Activated CD8-positive, alpha-beta memory T cell treated with anti-CD3 and anti-CD28 coated beads, Interleukin-2, amount 50 U/mL, for 4 hours (primary cell): ENCODE measurements at regions not wholly inside any gene's neighbourhood (a gene's known extent, or its start where the extent isn't known, plus 50 kb on each side); places are given as distances from the start of the nearest gene placed in this dataset.

Experiments used
- DNase-seq: peaks from one replicate; pipeline ENCODE4 v3.0.0-alpha.2; 2020

DNA sequence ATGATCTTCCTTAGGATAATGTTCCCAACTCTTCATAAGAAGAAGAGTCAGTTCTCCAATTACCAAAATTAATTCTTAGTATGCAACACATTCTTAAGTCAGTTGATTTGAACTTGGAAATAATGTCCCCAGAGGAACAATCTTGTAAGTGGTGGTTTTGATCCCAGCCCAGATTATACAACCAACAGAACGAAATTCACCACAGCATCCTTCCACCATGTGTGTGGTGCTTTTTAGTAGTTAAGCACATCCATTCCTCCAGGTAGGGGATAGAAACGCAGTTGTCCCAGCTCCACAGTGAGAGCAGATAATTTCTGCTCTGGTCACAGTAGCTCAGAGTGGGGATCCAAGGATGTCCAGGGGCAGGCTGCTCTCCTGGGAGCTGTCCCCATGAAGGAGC is 161.7 kb upstream of the SLC39A10 start:
- no peak for DNase-seq

DNA sequence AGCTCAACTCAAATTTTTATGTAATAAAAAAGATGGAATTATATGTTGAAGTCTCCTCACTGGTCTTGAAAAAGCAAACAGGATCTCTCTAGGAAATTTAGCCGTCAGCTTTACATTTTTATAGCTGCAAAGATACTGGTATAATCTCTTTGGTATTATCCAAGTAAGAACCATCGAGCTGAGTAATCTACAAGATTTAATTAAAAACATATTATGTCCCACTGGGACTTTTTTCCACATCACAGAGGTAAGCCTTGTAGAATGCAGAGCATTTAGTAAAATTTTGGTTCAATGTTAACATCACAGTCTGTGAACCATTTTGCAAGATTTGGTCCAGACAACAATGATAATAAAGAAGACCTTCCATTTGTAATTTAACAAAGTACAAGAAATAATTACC is 162.6 kb upstream of the SLC39A10 start:
- no peak for DNase-seq

DNA sequence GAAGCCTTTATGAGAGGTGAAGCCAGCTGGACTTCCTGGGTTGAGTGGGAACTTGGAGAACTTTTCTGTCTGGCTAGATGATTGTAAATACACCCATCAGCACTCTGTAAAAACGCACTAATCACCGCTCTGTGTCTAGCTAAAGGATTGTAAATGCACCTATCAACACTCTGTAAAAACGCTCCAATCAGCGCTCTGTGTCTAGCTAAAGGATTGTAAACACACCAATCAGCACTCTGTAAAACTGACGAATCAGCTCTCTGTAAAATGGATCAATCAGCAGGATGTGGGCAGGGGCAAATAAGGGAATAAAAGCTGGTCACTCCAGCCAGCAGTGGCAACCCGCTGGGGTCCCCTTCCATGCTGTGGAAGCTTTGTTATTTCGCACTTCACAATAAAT is 163.6 kb upstream of the SLC39A10 start:
- DNase-seq, result no peak

DNA sequence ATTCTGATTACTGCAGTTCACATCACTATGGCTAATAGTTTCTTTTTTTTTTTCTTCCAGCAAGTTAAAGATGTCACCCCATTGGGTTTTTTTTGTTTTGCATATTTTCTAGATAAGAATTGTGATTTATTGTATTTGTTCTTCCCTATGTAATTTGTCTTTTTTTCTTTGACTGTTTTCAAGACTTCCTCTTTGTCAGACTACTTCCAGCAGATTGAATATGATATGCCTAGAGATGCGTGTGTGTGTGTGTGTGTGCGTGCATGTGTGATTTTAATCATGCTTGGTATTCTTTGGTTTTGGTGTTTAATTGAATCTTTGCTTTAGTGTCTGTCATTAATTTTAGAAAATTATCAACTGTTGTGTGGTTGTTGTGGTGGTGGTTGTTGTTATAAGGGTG is 166.7 kb upstream of the SLC39A10 start:
- DNase-seq, result no peak

DNA sequence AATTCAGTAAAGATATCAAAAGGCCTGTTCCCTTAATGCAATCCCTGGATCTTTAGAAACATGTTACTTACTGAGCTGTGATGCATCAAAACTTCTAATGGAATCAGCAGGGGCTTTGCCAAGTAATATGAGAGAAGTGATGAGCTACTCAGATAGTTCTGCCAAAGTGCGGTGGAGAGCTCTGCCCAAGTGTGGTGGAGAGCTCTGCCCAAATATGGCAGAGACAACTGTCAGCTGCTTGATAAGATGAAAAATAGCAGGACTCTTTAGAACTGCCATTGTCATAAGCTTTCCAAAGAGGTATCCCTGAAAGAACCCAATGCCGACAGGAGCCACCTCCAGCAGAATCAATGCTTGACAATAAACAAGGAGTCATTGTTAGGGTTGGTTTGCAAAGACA is 167.9 kb upstream of the SLC39A10 start:
- DNase-seq, result no peak

DNA sequence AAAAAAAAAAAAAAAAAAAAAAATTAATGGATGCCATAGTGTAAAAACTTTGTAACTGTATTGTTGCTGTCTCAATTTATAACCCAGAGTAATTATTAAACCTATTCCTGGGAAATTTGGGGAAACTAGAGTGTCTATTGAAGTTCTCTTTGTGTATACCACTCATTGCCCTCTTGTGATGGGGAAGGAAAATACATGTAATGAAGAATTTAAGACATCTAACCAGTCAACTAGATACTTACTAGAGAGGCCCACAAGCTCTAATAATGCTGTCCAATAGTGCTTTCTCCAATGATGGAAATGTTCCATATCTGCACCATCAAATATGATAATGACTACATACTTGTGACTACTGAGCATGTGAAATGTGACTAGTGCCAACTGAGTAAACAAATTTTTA is 168.5 kb upstream of the SLC39A10 start:
- DNase-seq, result no peak

DNA sequence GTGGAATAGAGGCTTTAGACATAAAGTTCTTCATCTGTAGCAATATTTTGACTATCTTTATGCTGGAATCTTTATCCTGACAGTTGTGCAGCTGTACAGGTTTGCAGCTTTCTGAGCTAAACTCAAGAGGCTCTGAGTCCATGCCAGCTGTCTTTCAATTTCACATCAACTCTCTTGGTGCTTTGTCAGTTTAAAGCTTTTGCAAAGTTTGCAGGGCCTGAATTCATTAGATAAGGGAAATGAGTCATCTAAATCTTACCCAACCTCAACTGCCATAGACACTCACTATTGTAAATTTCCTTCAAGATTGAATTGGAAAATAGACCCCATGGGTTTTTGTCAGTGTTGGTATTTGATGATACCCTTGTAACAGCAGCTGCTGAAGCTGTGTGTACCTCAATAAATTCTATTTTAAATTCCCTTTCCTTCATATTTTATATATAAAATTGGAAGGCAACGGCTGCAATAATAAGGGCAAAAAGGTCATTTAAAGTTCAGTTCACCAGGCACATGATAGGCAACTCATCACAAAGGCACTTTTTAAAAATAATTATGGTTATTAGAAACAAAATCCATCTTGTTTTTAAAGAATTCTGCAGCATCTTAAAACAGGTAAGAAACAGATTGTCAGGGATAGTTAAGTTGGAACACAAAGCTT is 169.9 kb upstream of the SLC39A10 start:
- no peak for DNase-seq

DNA sequence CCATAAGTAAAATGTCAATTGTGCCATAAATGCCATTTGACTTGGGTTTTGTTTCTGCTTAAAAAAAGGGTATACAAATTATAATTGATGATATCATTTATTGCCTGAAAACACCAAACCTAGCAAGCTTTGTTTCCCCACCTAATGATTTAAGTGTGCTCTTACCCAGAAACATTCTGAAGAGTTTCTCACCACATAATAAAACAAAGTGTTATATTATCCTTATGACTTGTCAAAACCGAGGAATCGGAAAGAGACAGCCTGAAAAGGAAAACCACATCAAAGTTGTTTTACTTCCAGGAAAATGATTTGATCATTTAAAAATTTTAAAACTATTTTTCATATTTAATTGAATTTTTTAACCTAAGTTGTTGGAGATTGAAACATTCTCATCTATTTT is 170.5 kb upstream of the SLC39A10 start:
- no peak for DNase-seq

DNA sequence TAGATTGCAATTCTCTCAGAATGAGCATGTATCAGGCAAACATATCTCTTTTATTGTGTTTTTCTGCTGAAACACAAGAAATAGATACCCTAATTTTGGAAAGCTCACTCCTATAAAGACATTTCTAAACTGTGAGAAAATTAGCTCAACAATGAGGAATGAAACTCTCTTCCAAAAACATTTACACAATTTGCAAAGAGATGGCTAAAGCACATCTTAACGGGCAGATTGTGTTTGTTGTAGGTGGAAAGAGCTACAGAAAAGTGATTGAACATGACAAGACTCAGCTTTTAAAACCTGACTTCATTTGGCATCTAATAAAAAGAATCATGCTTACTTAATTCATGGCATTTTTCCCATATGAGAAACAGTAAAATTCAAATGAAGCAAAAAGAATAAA is 175.0 kb upstream of the SLC39A10 start:
- DNase-seq, result no peak

DNA sequence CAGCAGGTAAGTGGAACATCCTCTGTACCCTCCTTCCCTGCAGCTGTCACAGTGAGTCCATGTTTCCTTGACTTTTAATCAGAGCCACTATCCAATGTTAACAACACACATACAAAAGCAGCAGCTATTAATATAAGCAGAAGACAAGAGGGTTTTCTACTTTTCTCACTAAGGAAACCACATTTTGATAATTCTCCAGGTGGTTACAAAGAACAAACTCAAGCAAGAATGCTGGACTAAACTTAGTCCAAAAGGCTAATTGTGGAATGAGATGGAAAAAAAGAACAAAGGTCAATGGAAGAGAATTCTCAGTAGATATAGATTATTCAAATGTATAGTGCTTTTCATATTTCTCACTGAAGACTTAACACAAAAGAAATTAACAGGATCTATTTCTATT is 176.9 kb upstream of the SLC39A10 start:
- no peak for DNase-seq

DNA sequence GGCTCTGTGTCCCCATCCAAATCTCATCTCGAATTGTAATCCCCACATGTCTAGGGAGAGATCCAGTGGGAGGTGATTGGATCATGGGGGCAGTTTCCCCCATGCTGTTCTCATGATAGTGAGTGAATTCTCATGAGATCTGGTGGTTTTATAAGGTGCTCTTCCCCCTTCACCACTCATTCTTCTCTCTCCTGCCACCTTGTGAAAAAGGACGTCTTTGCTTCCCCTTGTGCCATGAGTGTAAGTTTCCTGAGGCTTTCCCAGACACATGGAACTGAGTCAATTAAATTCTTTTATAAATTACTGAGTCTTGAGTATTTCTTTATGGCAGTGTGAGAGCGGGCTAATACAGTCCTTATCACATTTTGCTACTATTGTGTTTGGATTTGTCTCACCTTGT is 177.6 kb upstream of the SLC39A10 start:
- no peak for DNase-seq

DNA sequence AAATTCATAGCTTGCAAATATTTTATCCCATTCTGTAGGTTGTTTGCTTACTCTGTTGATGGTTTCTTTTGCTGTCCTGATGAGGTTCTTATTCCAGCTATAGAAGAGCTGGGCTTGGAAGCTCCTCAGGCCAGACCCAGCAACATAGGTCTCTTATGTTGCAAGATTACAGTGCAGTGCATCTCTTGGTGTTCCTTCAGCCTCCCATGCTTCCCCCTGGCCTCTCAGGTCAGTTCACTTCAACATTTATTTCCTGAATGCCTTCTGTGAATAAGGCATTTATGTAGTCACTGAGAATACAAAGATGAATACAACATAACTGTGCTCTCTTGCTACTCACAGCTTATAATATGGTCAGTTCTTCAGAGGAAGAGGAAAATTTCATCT is 179.0 kb upstream of the SLC39A10 start:
- no peak for DNase-seq

DNA sequence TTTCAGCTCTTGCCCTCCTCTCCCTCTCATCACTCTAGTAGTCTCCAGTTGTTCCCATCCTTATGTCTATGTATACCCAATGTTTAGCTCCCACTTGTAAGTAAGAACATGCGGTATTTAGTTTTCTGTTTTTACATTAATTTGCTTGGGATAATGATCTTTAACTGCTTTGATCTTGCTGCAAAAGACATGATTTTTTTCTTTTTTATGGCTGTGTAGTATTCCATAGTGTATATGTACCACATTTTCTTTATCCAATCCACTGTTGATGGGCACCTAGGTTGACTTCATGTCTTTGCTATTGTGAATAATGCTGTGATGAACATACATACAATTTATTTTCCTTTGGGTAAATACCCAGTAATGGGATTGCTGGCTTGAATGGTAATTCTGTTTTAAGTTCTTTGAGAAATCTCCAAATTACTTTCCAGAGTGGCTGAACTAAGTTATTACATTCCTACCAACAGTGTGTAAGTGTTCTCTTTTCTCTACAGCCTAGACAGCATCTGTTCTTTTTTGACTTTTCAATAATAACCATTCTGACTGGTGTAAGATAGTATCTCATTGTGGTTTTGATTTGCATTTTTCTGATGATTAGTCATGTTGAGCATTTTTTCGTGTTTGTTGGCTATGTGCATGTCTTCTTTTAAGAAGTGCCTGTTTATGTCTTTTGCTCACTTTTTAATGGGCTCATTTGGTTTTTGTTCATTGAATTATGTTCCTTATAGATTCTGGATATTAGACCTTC is 179.6 kb upstream of the SLC39A10 start:
- DNase-seq, result no peak

DNA sequence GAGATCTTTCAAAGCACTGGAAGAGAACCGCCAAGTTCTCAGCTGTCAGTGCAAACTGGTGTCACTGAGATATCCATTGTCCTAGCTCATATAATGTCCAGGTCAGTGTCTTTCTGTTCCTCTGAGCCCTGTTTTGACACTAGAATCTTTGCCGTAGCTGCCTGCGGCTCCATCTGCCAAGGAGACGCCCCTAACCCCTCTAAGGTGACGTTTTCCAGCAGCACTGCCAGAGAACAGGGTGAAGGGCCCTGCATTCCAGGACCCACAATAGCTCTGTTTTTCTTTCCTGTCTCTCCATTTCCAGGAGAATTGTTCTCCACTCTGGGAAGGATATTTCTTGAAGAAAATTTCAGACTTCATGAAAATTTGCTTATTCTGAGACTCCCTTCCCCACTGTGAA is 181.7 kb upstream of the SLC39A10 start:
- no peak for DNase-seq

DNA sequence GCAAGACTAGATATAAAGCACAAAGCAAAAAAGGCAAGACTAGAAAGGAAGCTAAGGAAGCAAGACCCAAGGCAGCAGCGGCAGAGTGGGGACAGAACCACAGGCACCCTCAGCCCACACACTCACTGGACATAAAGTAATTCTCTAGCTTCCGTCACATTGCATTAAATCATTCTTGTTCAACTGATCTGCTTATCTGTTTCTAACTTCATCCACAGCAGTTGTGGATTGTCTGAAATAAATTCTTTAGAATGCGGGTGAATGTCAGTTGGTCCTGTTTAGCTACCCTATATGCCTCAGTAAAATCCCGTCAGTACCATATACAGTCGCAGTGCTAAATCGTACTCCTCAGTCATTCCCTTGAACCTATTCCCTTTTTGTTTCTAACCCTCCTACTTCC is 183.2 kb upstream of the SLC39A10 start:
- DNase-seq, result no peak

DNA sequence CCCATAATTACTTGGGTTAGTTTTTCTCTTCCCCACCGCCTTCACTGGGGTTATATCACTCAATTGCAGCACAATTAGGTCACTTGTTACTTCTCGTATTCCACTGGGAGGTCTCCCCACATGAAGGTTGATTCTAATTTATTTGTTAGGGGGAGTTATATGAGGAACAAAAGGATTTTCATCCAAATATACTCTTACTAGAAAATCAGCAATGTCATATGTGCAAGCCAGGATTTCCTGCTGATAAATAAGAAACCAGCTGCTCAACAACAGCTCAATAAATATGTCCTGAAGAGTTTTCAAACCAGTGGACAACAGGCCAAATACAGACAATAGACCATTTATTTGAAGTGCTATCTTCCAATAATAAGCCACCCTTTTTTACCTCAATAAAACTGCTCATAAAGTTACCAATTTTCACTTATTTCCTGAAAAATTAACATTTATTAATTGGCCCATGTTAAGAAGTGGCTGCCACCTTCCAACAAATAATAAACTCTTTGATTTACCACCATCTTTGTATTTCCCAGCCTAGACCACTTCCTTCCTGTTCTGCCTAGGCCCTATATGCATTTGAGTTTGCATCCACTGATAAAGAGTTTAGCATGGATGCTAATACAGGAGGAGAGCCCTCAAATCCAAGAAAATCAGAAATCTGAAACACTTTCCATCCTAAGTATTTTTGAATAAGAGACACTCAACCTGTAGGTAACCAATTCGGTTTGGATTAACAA is 184.4 kb upstream of the SLC39A10 start:
- DNase-seq, result no peak

DNA sequence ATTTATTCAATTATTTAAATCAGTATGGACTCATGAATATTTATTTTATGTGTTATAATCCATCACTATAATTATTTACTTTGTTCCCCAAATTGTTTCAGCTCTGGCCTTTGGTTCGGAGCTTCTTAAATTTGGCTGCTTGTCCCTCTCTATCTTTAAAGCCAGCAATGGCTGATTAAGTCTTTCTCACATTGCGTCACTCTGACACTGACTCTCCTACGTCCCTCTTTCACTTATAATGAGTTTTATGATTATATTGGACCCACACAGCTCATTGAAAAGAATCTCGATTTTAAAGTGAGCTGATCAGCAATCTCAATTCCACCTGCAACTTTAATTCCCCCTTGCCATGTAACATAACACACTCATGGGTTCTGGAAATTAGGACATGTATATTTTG is 185.2 kb upstream of the SLC39A10 start:
- DNase-seq, result no peak

DNA sequence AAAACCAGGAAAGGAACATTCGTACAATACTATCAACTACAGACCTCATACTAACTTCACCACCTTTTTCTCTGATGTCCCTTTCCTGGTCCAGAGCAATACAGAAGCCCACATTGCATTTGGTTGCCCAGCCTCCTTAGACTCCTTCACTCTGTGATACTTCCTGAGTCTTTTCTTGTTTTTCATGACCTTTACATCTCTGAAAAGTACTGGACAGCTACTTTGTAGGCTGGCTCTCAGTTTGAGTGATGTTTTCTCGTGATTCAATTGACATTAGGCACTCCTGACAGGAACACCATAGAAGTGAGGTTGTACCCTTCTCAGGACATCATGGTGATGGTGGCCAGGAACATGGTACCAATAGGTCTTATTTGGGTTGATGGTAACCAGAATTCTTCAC is 185.9 kb upstream of the SLC39A10 start:
- DNase-seq, result no peak

DNA sequence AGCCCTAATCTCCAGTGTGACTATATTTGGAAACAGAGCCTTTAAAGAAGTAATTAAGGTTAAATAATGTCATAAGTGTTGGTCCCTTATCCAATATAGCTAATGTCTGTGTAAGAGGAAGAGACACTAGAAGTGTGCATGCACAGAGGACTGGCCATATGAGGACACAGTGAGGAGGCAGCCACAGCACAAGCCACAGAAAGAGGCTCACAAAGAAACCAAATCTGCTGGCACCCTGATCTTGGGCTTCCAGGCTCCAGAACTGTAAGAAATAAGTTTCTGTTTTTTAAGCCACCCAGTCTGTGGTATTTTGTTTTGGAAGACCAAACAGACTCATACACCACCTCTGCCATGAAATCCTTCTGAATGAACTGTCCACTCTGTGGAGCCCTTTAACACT is 186.4 kb upstream of the SLC39A10 start:
- no peak for DNase-seq

DNA sequence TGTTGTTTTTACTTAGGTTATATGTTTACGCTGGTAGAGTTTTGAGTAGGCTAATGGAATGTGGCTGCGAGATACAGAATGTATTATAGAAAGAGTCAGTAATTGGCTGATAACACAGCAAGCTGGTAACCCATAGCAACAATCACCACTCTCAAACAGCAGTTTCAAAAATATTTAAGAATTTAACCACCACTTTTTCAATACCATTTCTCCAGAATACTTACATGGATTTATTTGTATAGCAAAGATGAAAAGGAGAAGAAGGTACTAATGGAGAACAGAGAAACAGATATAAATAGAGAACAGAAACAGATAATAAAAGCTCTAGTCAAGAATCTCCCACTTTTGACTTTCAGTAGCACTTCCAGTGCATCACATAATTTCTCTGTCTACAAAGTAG is 188.3 kb upstream of the SLC39A10 start:
- no peak for DNase-seq

DNA sequence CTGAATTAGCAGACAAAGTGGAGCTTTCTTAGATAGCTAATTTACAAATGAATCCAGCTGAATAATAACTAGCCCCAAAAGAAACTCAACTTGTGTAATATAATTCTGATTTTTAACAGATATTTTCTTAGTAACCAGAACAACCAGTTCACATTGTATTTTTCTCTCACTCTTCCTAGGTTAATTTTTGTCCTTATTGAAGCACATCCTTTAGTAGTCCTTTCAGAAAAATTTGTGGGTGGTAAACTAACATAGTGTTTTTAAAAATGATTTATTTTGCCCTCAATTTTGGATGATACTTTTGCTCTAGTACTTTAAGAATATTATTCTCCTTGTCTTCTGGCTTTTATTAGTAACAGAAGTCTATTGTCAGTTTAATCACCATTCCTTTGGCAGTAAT is 190.6 kb upstream of the SLC39A10 start:
- DNase-seq, result no peak

DNA sequence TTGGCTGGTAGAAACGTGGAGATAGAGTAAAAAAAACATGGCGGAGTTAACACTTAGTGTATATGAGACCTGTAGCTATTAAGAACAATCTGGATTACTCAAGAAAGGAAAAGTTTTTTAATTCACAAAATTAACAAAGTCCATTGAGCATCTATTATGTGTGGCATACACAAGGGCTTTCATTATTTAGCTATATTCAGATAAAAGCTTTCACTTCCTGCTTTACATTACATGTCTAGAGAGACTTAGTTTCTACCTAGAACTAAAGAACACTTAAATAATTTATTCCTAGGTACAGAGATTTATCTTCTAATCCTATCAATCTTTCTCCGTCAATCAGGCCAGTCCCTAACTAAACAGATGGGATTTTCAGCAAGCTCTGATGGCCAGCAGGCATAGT is 196.0 kb upstream of the SLC39A10 start:
- DNase-seq, result no peak

DNA sequence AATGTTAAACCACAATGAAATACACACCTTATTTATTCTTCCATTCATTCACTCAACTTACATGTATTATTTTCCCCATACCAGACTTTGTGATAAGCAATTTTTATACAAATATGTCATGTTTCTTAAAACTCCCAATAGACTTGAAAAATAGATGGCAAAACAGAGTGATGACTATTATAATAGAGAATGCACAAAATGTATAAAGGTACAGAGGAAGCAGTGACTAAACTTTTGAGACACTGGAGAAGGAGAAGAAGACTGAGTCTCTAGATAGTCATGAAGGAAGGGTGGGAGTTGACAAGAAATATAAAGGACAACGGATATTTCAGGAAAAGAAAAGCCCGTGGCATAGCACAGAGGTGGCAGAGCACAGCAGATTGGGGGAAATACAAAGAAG is 198.1 kb upstream of the SLC39A10 start:
- no peak for DNase-seq

DNA sequence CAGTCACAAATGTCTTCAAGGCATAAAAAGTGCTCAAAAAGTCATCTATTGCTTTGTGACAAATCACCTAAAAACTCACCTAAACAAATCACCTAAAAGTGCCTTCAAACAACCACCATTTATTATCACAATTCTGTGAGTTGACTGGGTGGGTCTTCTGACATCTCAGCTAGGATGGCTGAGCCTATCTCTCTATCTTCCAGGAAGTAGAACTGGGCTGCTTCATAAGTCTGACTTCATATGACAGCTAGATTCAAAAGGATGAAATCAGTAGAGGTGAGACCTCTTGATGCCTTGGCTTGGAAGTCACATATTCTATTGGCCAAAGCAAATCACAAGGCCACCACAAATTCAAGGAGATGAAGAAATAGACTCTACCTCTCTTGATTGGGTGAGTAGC is 199.2 kb upstream of the SLC39A10 start:
- no peak for DNase-seq
